ENCODE measurements at regions not wholly inside any gene's neighbourhood (a gene's known extent, or its start where the extent isn't known, plus 50 kb on each side); places are given as distances from the start of the nearest gene placed in this dataset.

DNA sequence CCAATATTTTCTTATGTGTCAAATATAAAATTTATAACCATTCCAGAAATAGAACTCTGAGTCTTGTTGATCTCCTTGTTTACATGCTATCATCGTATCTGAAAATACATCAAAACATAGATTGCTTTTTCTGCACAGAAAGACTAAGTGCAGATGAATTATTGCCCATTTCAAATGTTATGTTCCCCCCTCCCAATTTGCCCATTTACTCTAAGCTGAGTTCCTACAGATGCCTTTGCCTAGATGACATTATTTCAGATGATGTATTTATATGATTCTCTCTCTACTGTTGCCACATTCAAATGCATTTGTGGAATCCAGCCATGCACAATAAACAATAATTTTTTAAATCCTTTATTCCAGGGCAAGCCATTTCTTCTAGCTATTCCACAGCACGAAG lies 810.1 kb upstream of the MGAT4C start:
- no peak overlapping the region for H3K27ac ChIP-seq
- TF ChIP-seq, protein P1, sequence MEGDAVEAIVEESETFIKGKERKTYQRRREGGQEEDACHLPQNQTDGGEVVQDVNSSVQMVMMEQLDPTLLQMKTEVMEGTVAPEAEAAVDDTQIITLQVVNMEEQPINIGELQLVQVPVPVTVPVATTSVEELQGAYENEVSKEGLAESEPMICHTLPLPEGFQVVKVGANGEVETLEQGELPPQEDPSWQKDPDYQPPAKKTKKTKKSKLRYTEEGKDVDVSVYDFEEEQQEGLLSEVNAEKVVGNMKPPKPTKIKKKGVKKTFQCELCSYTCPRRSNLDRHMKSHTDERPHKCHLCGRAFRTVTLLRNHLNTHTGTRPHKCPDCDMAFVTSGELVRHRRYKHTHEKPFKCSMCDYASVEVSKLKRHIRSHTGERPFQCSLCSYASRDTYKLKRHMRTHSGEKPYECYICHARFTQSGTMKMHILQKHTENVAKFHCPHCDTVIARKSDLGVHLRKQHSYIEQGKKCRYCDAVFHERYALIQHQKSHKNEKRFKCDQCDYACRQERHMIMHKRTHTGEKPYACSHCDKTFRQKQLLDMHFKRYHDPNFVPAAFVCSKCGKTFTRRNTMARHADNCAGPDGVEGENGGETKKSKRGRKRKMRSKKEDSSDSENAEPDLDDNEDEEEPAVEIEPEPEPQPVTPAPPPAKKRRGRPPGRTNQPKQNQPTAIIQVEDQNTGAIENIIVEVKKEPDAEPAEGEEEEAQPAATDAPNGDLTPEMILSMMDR (IDR thresholded peaks at IDR 0.05): no peak
- H3K36me3 ChIP-seq: no peaks in the 10 kb centered on the region
- no peaks in the 10 kb centered on the region for H3K9me3 ChIP-seq
- no peak for DNase-seq
- no peak for ATAC-seq
- no peak overlapping the region for H3K4me3 ChIP-seq
- no peaks in the 10 kb centered on the region for H3K27me3 ChIP-seq (ENCODE audit: low read depth)
- intact Hi-C loops (cut with DNase I): no loop called here
- no peaks in the 10 kb centered on the region for H3K4me1 ChIP-seq

DNA sequence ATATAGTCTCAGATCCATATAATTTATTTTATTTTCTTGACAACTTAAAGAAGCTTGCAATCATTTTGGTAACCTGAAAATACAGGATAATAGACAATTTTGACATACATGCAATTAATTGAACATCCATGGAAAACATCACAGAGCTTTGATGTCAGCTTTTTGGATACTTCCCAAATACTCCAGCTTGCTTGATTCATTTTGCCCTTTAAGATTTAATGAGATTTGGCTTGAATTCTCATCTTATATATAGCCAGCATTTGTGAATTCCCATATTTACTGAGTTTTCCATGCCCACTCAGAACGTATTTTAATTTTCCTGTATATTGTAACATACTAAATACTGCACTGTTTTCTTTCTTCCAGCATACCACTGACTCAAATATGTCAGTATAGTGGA lies 803.0 kb upstream of the MGAT4C start:
- TF ChIP-seq, protein P1 (IDR thresholded peaks at IDR 0.05): no peak

DNA sequence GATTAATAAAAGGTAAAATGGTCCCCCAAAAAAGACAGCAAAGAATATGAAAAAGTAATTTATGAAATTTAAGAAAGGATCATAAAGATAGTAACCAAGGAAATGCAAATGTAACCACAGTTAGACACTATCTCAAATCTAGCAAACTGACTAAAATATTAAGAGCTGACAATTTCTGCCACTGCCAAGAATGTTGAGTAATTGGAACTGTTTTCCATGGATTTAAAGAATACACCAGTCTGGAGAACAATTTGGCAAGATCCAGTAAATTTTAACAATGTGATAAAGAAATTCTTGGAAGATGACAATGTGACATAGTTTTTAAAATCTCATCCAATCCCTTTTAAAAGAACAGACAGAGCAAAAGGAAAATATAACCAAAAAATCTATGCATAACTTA lies 798.0 kb upstream of the MGAT4C start:
- TF ChIP-seq, protein P1 (IDR thresholded peaks at IDR 0.05): no peak
- H3K9me3 ChIP-seq: no peaks in the 10 kb centered on the region
- H3K36me3 ChIP-seq: no peaks in the 10 kb centered on the region
- H3K4me1 ChIP-seq: no peaks in the 10 kb centered on the region
- intact Hi-C loops (cut with DNase I): no loop called here
- no peaks in the 10 kb centered on the region for H3K27me3 ChIP-seq (ENCODE audit: low read depth)
- no peak for DNase-seq
- H3K27ac ChIP-seq: no peak overlapping the region
- no peak overlapping the region for H3K4me3 ChIP-seq
- ATAC-seq: no peak

More for the DNA sequence above, 803.0 kb upstream of the MGAT4C start:
- Histone ChIP-seq H3K36me3 (no peaks in the 10 kb centered on the region), H3K27ac (no peak overlapping the region), H3K9me3 (no peaks in the 10 kb centered on the region), H3K4me3 (no peak overlapping the region), H3K4me1 (no peaks in the 10 kb centered on the region), H3K27me3 (ENCODE audit: low read depth) (no peaks in the 10 kb centered on the region)
- ATAC-seq (no peak), DNase-seq (no peak)
- intact Hi-C loops (cut with DNase I): no loop called here

DNA sequence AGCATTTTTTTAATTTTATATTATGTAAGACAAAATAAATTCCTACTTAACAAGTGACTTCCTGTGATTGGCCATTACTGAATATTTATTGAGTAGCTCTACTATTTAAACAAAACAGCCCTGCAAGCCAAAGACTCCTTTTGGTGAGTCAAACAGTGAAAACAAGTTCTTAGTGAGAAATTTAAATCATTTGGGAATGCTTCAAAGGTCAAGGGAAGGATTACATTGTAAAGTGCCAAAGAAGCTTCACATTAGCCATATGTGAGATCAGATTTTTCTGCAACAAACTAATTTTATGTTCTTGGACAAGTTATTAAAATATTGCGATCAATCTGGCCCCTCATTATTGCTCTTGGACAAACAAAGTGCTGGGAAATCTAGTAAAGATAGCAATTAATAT lies 795.4 kb upstream of the MGAT4C start:
- Histone ChIP-seq H3K9me3 (no peaks in the 10 kb centered on the region), H3K27ac (no peak overlapping the region), H3K36me3 (no peaks in the 10 kb centered on the region), H3K4me1 (no peaks in the 10 kb centered on the region), H3K4me3 (no peak overlapping the region), H3K27me3 (ENCODE audit: low read depth) (no peaks in the 10 kb centered on the region)
- TF ChIP-seq, protein P1 (IDR thresholded peaks at IDR 0.05): no peak
- ATAC-seq (no peak), DNase-seq (no peak)
- intact Hi-C loops (cut with DNase I): no loop called here

DNA sequence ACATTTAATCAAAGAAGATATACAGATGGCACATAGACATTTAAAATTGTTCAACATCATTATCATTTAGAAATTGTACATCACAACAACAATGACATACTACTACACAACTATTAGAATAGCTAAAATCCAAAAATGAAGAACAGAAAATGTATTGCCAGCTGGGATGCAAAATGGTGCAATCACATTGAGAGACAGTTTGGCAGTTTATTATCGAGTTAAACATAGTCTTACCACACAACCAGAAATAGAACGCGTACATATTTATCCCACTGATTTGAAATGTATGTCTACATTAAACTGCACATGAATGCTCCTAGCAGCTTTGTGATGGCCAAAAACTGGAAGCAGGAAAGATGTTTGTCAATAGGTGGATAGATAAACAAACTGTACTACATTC lies 791.5 kb upstream of the MGAT4C start:
- Histone ChIP-seq H3K9me3 (no peaks in the 10 kb centered on the region), H3K36me3 (no peaks in the 10 kb centered on the region), H3K4me1 (no peaks in the 10 kb centered on the region), H3K27ac (no peak overlapping the region), H3K4me3 (no peak overlapping the region), H3K27me3 (ENCODE audit: low read depth) (no peaks in the 10 kb centered on the region)
- DNase-seq (no peak), ATAC-seq (no peak)
- TF ChIP-seq, protein P1 (IDR thresholded peaks at IDR 0.05): no peak
- intact Hi-C loops (cut with DNase I): no loop called here

DNA sequence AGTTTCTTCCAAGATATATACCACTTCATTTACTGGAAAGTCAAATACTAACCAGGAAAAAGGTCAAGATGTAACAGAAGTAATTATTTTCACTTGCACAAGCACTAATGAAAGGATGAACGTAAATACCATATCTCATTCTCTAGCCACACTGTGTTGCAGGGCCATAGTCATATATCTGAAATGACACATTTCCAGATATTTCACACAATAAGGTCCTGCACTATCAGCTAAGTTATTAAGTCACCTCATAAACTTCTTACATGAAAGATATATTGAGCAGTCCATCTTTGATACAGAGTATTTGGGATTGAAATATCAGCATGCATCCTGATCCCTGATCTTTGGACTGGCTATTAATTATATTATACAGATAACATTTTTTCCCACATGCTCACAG lies 783.3 kb upstream of the MGAT4C start:
- H3K27me3 ChIP-seq (ENCODE audit: low read depth): no peaks in the 10 kb centered on the region
- no peak overlapping the region for H3K4me3 ChIP-seq
- ATAC-seq (no peak), DNase-seq (no peak)
- H3K4me1 ChIP-seq: no peaks in the 10 kb centered on the region
- TF ChIP-seq, protein P1 (IDR thresholded peaks at IDR 0.05): no peak
- no peaks in the 10 kb centered on the region for H3K36me3 ChIP-seq
- intact Hi-C loops (cut with DNase I): no loop called here
- H3K27ac ChIP-seq: no peak overlapping the region
- H3K9me3 ChIP-seq: no peaks in the 10 kb centered on the region
